ENCODE measurements at regions not wholly inside any gene's neighbourhood (a gene's known extent, or its start where the extent isn't known, plus 50 kb on each side); places are given as distances from the start of the nearest gene placed in this dataset.

- no peak for DNase-seq
Measured at GRCh38 chr10:44020322-44021111, 364.4 kb downstream of the CXCL12 start.

GRCh38 chr10:44017483-44018145 is 367.3 kb downstream of the CXCL12 start:
- no peak for DNase-seq

GRCh38 chr10:44016589-44017482 is 368.1 kb downstream of the CXCL12 start:
- no peak for DNase-seq

- no peak for DNase-seq
Measured at GRCh38 chr10:44015702-44016500, 367.2 kb upstream of the ZNF32 start.

GRCh38 chr10:44014644-44015250 is 366.1 kb upstream of the ZNF32 start:
- DNase-seq = no peak

- DNase-seq = no peak
Measured at GRCh38 chr10:44013981-44014380, 365.3 kb upstream of the ZNF32 start.

GRCh38 chr10:44012921-44013320 is 364.2 kb upstream of the ZNF32 start:
- no peak for DNase-seq

- DNase-seq = no peak
Measured at GRCh38 chr10:44011603-44011981, 362.9 kb upstream of the ZNF32 start.

GRCh38 chr10:44010873-44011602 is 362.4 kb upstream of the ZNF32 start:
- DNase-seq = no peak

GRCh38 chr10:44009891-44010632 is 361.4 kb upstream of the ZNF32 start:
- DNase-seq = no peak

GRCh38 chr10:44008917-44009709 is 360.4 kb upstream of the ZNF32 start:
- no peak for DNase-seq

GRCh38 chr10:44008270-44008916 is 359.7 kb upstream of the ZNF32 start:
- no peak for DNase-seq

GRCh38 chr10:44006771-44007170 is 358.1 kb upstream of the ZNF32 start:
- no peak for DNase-seq

- no peak for DNase-seq
Measured at GRCh38 chr10:44005788-44006099, 357.1 kb upstream of the ZNF32 start.

- DNase-seq = no peak
Measured at GRCh38 chr10:44004913-44005787, 356.5 kb upstream of the ZNF32 start.

GRCh38 chr10:43998021-43998809 is 349.5 kb upstream of the ZNF32 start:
- no peak for DNase-seq

GRCh38 chr10:43997330-43997729 is 348.6 kb upstream of the ZNF32 start:
- no peak for DNase-seq

GRCh38 chr10:43994539-43994938 is 345.9 kb upstream of the ZNF32 start:
- DNase-seq = no peak
